Right atrium auricular region (tissue), 2 donors: ENCODE measurements at regions not wholly inside any gene's neighbourhood (a gene's known extent, or its start where the extent isn't known, plus 50 kb on each side); places are given as distances from the start of the nearest gene placed in this dataset.

Source experiments
- DNase-seq: peaks from one replicate; pipeline ENCODE4 v3.0.0-alpha.2; 2019; ENCODE audit warnings: low spot score
- H3K27ac ChIP-seq, 2 donors: fragments of 200-600 bp; sonication (generic); 1 replicate in 1 of 2; 2 replicates in 1 of 2; pipeline ENCODE4 v1.5.1; 2016 to 2019
- H3K27me3 ChIP-seq, 2 donors: fragments of 200-600 bp; sonication (generic); one replicate each; pipeline versions ENCODE4 v1.5.1 to v1.6.0; 2017 to 2019
- H3K36me3 ChIP-seq: fragments of 200-600 bp; sonication (generic); one replicate; pipeline ENCODE4 v1.5.1; 2016
- H3K4me1 ChIP-seq, 2 donors: fragments of 200-600 bp; sonication (generic); one replicate each; pipeline versions ENCODE4 v1.5.1 to v1.6.0; 2017 to 2019
- H3K4me3 ChIP-seq, 2 donors: fragments of 200-600 bp; sonication (generic); 1 replicate in 1 of 2; 2 replicates in 1 of 2; pipeline ENCODE4 v1.5.1; 2017 to 2019; ENCODE audit warnings: mild to moderate bottlenecking in 1 of 2, moderate library complexity in 1 of 2
- H3K9me3 ChIP-seq, 2 donors: fragments of 200-600 bp; sonication (generic); one replicate each; pipeline ENCODE4 v1.5.1; 2019
- TF ChIP-seq, protein P1 (sequence below), 2 donors: fragments of 200-600 bp; sonication (generic); IDR thresholded peaks; one replicate each; pipeline ENCODE4 v1.5.1; 2019; ENCODE audit warnings: antibody characterized with exemption in 2 of 2

DNA sequence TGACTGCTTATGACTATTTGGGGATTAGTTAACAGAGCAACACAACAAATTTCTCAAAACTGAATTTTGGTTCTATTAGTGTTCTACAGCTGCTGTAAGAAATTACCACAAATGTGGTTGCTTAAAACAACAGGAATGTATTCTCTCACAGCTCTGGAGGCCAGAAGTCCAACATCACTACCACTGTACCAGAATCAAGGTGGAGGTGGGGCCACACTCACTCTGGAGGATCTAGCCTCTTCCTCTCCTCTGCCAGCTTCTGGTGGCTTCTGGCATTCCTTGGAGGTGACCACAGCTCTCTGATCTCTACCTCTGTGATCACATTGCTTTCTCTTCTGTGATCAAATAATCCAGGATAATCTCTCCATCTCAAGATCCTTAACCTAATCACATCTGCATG is 194.7 kb upstream of the BMPER start:
- TF ChIP-seq, protein P1, sequence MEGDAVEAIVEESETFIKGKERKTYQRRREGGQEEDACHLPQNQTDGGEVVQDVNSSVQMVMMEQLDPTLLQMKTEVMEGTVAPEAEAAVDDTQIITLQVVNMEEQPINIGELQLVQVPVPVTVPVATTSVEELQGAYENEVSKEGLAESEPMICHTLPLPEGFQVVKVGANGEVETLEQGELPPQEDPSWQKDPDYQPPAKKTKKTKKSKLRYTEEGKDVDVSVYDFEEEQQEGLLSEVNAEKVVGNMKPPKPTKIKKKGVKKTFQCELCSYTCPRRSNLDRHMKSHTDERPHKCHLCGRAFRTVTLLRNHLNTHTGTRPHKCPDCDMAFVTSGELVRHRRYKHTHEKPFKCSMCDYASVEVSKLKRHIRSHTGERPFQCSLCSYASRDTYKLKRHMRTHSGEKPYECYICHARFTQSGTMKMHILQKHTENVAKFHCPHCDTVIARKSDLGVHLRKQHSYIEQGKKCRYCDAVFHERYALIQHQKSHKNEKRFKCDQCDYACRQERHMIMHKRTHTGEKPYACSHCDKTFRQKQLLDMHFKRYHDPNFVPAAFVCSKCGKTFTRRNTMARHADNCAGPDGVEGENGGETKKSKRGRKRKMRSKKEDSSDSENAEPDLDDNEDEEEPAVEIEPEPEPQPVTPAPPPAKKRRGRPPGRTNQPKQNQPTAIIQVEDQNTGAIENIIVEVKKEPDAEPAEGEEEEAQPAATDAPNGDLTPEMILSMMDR (IDR thresholded peaks at IDR 0.05) = no peak
- Histone ChIP-seq H3K27me3 (no peaks in the 10 kb centered on the region), H3K27ac (no peak overlapping the region), H3K4me1 (peaks cover 0 to 10% of the 10 kb centered on the region in 2 donors), H3K9me3 (no peaks in the 10 kb centered on the region), H3K4me3 (no peak overlapping the region), H3K36me3 (no peaks in the 10 kb centered on the region)
- DNase-seq = no peak

GRCh38 chr7:33711231-33712019 is 193.9 kb upstream of the BMPER start:
- no peaks in the 10 kb centered on the region for H3K36me3 ChIP-seq
- H3K27ac ChIP-seq = no peak overlapping the region
- no peak for DNase-seq
- TF ChIP-seq, protein P1 (IDR thresholded peaks at IDR 0.05) = no peak
- H3K4me1 ChIP-seq = peaks cover 0 to 10% of the 10 kb centered on the region in 2 donors
- no peaks in the 10 kb centered on the region for H3K27me3 ChIP-seq
- no peak overlapping the region for H3K4me3 ChIP-seq
- no peaks in the 10 kb centered on the region for H3K9me3 ChIP-seq

GRCh38 chr7:33712020-33712414 is 193.3 kb upstream of the BMPER start:
- no peak for DNase-seq
- Histone ChIP-seq H3K27ac (no peak overlapping the region), H3K27me3 (no peaks in the 10 kb centered on the region), H3K4me3 (no peak overlapping the region), H3K9me3 (no peaks in the 10 kb centered on the region), H3K4me1 (peaks cover 0 to 5% of the 10 kb centered on the region in 2 donors), H3K36me3 (no peaks in the 10 kb centered on the region)
- TF ChIP-seq, protein P1 (IDR thresholded peaks at IDR 0.05) = no peak

DNA sequence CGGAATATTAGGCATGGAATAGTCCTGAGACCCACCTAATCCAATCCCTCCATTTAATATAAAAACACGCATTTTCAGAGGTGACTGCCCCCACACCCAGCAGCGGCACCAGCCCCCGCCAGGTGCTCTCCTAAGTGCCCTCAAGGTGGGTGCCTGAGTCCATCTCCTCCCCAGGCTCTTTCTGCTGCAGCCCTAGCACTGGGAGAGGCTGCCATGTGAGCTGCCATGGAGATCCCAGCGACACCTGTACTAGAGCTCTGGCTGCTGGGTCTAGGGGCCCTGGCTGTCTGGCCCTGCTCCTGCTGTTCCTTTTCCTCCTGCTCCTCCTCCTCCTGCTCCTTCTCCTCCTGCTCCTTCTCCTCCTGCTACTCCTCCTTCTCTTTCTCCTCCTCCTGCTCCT is 191.1 kb upstream of the BMPER start:
- no peaks in the 10 kb centered on the region for H3K27me3 ChIP-seq
- no peaks in the 10 kb centered on the region for H3K36me3 ChIP-seq
- H3K9me3 ChIP-seq = no peaks in the 10 kb centered on the region
- TF ChIP-seq, protein P1 (IDR thresholded peaks at IDR 0.05) = no peak
- H3K27ac ChIP-seq = no peak overlapping the region
- peaks cover 0 to 9% of the 10 kb centered on the region in 2 donors for H3K4me1 ChIP-seq
- H3K4me3 ChIP-seq = no peak overlapping the region
- DNase-seq = no peak

- H3K9me3 ChIP-seq = peaks cover 0 to 6% of the 10 kb centered on the region in 2 donors
- H3K27me3 ChIP-seq = no peaks in the 10 kb centered on the region
- DNase-seq = no peak
- H3K4me3 ChIP-seq = no peak overlapping the region
- TF ChIP-seq, protein P1 (IDR thresholded peaks at IDR 0.05) = peak; percentile 49 to 73
- no peak overlapping the region for H3K27ac ChIP-seq
- H3K36me3 ChIP-seq = no peaks in the 10 kb centered on the region
- peaks cover 0 to 11% of the 10 kb centered on the region in 2 donors for H3K4me1 ChIP-seq
These were observed 188.5 kb upstream of the BMPER start for GRCh38 chr7:33716581-33717477.
